NCI-H524 treated with DMSO at 0.1 percent for 48 hours (cell line): ENCODE measurements at regions not wholly inside any gene's neighbourhood (a gene's known extent, or its start where the extent isn't known, plus 50 kb on each side); places are given as distances from the start of the nearest gene placed in this dataset.

Experiments used
- DNase-seq: peaks from one replicate; lab custom pipeline; 2025; lab: John Stamatoyannopoulos, UW

- no peak for DNase-seq
Measured at GRCh38 chr16:73262931-73263330, 215.0 kb upstream of the ZFHX3 start.

- no peak for DNase-seq
Measured at GRCh38 chr16:73255031-73255430, 207.1 kb upstream of the ZFHX3 start.

- no peak for DNase-seq
Measured at GRCh38 chr16:73253922-73254480, 206.1 kb upstream of the ZFHX3 start.

- DNase-seq = no peak
Measured at GRCh38 chr16:73252446-73252845, 204.5 kb upstream of the ZFHX3 start.

- no peak for DNase-seq
Measured at GRCh38 chr16:73251608-73252007, 203.7 kb upstream of the ZFHX3 start.

GRCh38 chr16:73248316-73248715 is 200.4 kb upstream of the ZFHX3 start:
- DNase-seq = no peak

GRCh38 chr16:73240920-73241319 is 193.0 kb upstream of the ZFHX3 start:
- no peak for DNase-seq

- DNase-seq = no peak
Measured at GRCh38 chr16:73237601-73238000, 189.7 kb upstream of the ZFHX3 start.

- DNase-seq = no peak
Measured at GRCh38 chr16:73234496-73234895, 186.6 kb upstream of the ZFHX3 start.

GRCh38 chr16:73233846-73234424 is 186.0 kb upstream of the ZFHX3 start:
- no peak for DNase-seq

GRCh38 chr16:73233329-73233765 is 185.4 kb upstream of the ZFHX3 start:
- DNase-seq = no peak

- DNase-seq = peak; percentile 40
Measured at GRCh38 chr16:73232555-73233328, 184.8 kb upstream of the ZFHX3 start.

- no peak for DNase-seq
Measured at GRCh38 chr16:73231944-73232554, 184.1 kb upstream of the ZFHX3 start.

- DNase-seq = no peak
Measured at GRCh38 chr16:73231379-73231778, 183.5 kb upstream of the ZFHX3 start.

GRCh38 chr16:73230651-73231050 is 182.7 kb upstream of the ZFHX3 start:
- DNase-seq = no peak

GRCh38 chr16:73228649-73229048 is 180.7 kb upstream of the ZFHX3 start:
- DNase-seq = no peak

GRCh38 chr16:73226675-73227074 is 178.7 kb upstream of the ZFHX3 start:
- DNase-seq = no peak

- no peak for DNase-seq
Measured at GRCh38 chr16:73225983-73226382, 178.1 kb upstream of the ZFHX3 start.

- DNase-seq = no peak
Measured at GRCh38 chr16:73220836-73221235, 172.9 kb upstream of the ZFHX3 start.

GRCh38 chr16:73219176-73219575 is 171.2 kb upstream of the ZFHX3 start:
- DNase-seq = no peak

- no peak for DNase-seq
Measured at GRCh38 chr16:73217654-73218053, 169.7 kb upstream of the ZFHX3 start.

GRCh38 chr16:73216932-73217331 is 169.0 kb upstream of the ZFHX3 start:
- DNase-seq = no peak
